ENCODE measurements at regions not wholly inside any gene's neighbourhood (a gene's known extent, or its start where the extent isn't known, plus 50 kb on each side); places are given as distances from the start of the nearest gene placed in this dataset.
"Not testable (repeated sequence)": the region's sequence is repeated elsewhere in the genome, so short reads cannot be mapped to it uniquely, and the experiment has no call there.

GRCh38 chr11:87572881-87573280 is 535.1 kb downstream of the TMEM135 start:
- Histone ChIP-seq H3K36me3 (ENCODE audit: control insufficient read depth, insufficient read depth, low read length) (no peaks in the 10 kb centered on the region), H3K27me3 (ENCODE audit: control insufficient read depth, insufficient read depth, low read length) (no peaks in the 10 kb centered on the region), H3K79me2 (ENCODE audit: control insufficient read depth, insufficient read depth, low read length) (no peaks in the 10 kb centered on the region), H3K4me1 (ENCODE audit: control insufficient read depth, extremely low read depth, insufficient read depth, low read length) (no peaks in the 10 kb centered on the region), H3K4me3 (replicated peaks in 1 of 4; ENCODE audit: control extremely low read depth in 1 of 4, insufficient read depth in 1 of 4, low read depth in 3 of 4, low read length in 4 of 4) (no peak overlapping the region), H4K20me1 (ENCODE audit: control insufficient read depth, extremely low read depth, insufficient read depth, low read length) (no peaks in the 10 kb centered on the region), H2AFZ (ENCODE audit: low read length) (no peak overlapping the region), H3K9me3 (ENCODE audit: control insufficient read depth, insufficient read depth, low read depth, low read length) (no peaks in the 10 kb centered on the region), H3K9ac (ENCODE audit: insufficient read depth, low read length) (no peak overlapping the region), H3K27ac (ENCODE audit: insufficient read depth, low read length) (no peak overlapping the region), H3K4me2 (ENCODE audit: extremely low read depth, insufficient read depth, low read length) (no peak overlapping the region)
- TF ChIP-seq CTCF (conservative IDR thresholded peaks at IDR 0.05 in 1 of 2, IDR thresholded peaks at IDR 0.05 in 1 of 2; ENCODE audit: low read depth in 1 of 2, low read length in 2 of 2) (no peak), EZH2 (IDR thresholded peaks at IDR 0.05; ENCODE audit: low read length, missing control alignments) (no peak)
- no peak for DNase-seq (ENCODE audit: low read depth in 2 of 2)

- no peak for DNase-seq (ENCODE audit: low read depth in 2 of 2)
- H3K9me3 ChIP-seq (ENCODE audit: control insufficient read depth, insufficient read depth, low read depth, low read length), result no peaks in the 10 kb centered on the region
- no peaks in the 10 kb centered on the region for H4K20me1 ChIP-seq (ENCODE audit: control insufficient read depth, extremely low read depth, insufficient read depth, low read length)
Observed at GRCh38 chr11:87560352-87560751, 522.6 kb downstream of the TMEM135 start.

GRCh38 chr11:87559852-87560251 is 522.1 kb downstream of the TMEM135 start:
- not testable (repeated sequence) for H3K4me1 ChIP-seq (ENCODE audit: control insufficient read depth, extremely low read depth, insufficient read depth, low read length); H4K20me1 ChIP-seq (ENCODE audit: control insufficient read depth, extremely low read depth, insufficient read depth, low read length); DNase-seq (ENCODE audit: low read depth in 2 of 2); H3K9ac ChIP-seq (ENCODE audit: insufficient read depth, low read length); H2AFZ ChIP-seq (ENCODE audit: low read length); H3K79me2 ChIP-seq (ENCODE audit: control insufficient read depth, insufficient read depth, low read length); H3K4me2 ChIP-seq (ENCODE audit: extremely low read depth, insufficient read depth, low read length); H3K27me3 ChIP-seq (ENCODE audit: control insufficient read depth, insufficient read depth, low read length); H3K27ac ChIP-seq (ENCODE audit: insufficient read depth, low read length); H3K4me3 ChIP-seq (replicated peaks in 1 of 4; ENCODE audit: control extremely low read depth in 1 of 4, insufficient read depth in 1 of 4, low read depth in 3 of 4, low read length in 4 of 4); H3K9me3 ChIP-seq (ENCODE audit: control insufficient read depth, insufficient read depth, low read depth, low read length); H3K36me3 ChIP-seq (ENCODE audit: control insufficient read depth, insufficient read depth, low read length)

More at GRCh38 chr11:87560352-87560751, 522.6 kb downstream of the TMEM135 start:
- Histone ChIP-seq H3K79me2 (ENCODE audit: control insufficient read depth, insufficient read depth, low read length) (no peaks in the 10 kb centered on the region), H2AFZ (ENCODE audit: low read length) (no peak overlapping the region), H3K4me3 (replicated peaks in 1 of 4; ENCODE audit: control extremely low read depth in 1 of 4, insufficient read depth in 1 of 4, low read depth in 3 of 4, low read length in 4 of 4) (no peak overlapping the region), H3K4me1 (ENCODE audit: control insufficient read depth, extremely low read depth, insufficient read depth, low read length) (no peaks in the 10 kb centered on the region), H3K27me3 (ENCODE audit: control insufficient read depth, insufficient read depth, low read length) (no peaks in the 10 kb centered on the region), H3K9ac (ENCODE audit: insufficient read depth, low read length) (no peak overlapping the region), H3K36me3 (ENCODE audit: control insufficient read depth, insufficient read depth, low read length) (no peaks in the 10 kb centered on the region), H3K27ac (ENCODE audit: insufficient read depth, low read length) (no peak overlapping the region), H3K4me2 (ENCODE audit: extremely low read depth, insufficient read depth, low read length) (no peak overlapping the region)
- no peak for TF ChIP-seq EZH2 (IDR thresholded peaks at IDR 0.05; ENCODE audit: low read length, missing control alignments)
- TF ChIP-seq CTCF (conservative IDR thresholded peaks at IDR 0.05 in 1 of 2, IDR thresholded peaks at IDR 0.05 in 1 of 2; ENCODE audit: low read depth in 1 of 2, low read length in 2 of 2), result no peak
